ENCODE measurements at regions not wholly inside any gene's neighbourhood (a gene's known extent, or its start where the extent isn't known, plus 50 kb on each side); places are given as distances from the start of the nearest gene placed in this dataset.

GRCh38 chr3:14274612-14274936 lies 96.0 kb downstream of the LSM3 start:
- Histone ChIP-seq H3K4me3 (ENCODE audit: insufficient read length, low read depth) (no peak overlapping the region), H3K36me3 (ENCODE audit: insufficient read depth, insufficient read length, low read length) (no peaks in the 10 kb centered on the region), H3K27me3 (ENCODE audit: insufficient read depth, insufficient read length) (no peaks in the 10 kb centered on the region), H3K9ac (ENCODE audit: insufficient read length, low read depth) (no peak overlapping the region), H3K9me3 (ENCODE audit: insufficient read depth, low read length) (0 out of 2 replicates have a peak, but pooled peaks cover under 1% of the 10 kb centered on the region), H3K4me1 (ENCODE audit: insufficient read depth, insufficient read length) (peaks cover 39% of the 10 kb centered on the region)
- TF ChIP-seq ZNF274 (IDR thresholded peaks at IDR 0.05; ENCODE audit: low read depth, low read length): no peak
- DNase-seq (ENCODE audit: low read depth, low spot score): no peak

DNA sequence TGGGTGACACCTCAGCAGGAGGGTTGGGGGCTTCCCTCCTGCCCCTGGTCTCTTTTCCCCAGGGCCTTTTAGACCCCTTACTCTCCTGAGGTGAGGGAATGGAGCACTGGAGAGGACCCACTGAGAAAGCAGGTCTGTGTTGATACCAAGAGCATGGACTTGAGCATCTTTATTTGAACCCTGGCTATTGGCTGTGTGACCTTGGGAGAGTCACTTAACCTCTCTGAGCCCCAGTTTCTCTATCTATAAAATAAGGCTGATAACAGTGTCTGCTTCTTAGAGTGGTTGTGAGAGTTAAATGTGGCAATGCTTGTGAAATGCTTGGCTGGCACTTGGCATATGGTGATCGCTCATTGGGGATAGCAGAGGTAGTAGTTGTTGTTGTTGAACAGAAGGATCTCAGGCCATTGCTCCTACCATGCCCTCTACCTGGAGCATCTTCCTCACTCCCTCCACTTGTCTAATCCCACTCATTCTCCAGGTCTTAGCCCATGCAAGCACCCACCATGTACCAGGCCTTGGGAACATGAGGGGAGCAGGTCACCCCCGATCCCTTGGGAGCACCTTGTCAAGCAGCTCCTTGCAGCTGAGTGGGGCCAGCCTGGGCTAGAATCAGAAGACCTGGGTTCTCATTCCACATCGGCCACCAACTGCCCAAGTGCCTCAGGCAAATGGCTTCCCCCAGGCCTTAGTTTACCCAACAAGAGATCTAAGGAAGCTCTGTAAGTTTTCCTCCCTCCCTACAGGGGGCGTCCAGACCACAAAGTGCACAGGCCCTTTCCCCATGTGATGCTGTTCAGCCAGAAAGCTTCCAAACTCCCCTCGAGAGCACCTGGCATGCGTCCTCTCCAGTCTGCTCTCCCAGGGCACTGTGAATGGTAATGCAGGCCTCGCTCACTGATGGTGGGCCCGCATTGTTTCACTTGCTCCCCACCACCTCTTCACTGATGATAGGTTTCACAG lies 96.7 kb downstream of the LSM3 start:
- no peak overlapping the region for H3K9ac ChIP-seq (ENCODE audit: insufficient read length, low read depth)
- H3K4me1 ChIP-seq (ENCODE audit: insufficient read depth, insufficient read length): peaks cover 43% of the 10 kb centered on the region
- no peaks in the 10 kb centered on the region for H3K27me3 ChIP-seq (ENCODE audit: insufficient read depth, insufficient read length)
- no peak overlapping the region for H3K4me3 ChIP-seq (ENCODE audit: insufficient read length, low read depth)
- no peaks in the 10 kb centered on the region for H3K36me3 ChIP-seq (ENCODE audit: insufficient read depth, insufficient read length, low read length)
- DNase-seq (ENCODE audit: low read depth, low spot score): no peak
- no peaks in the 10 kb centered on the region for H3K9me3 ChIP-seq (ENCODE audit: insufficient read depth, low read length)
- TF ChIP-seq SUZ12 (IDR thresholded peaks at IDR 0.05; ENCODE audit: extremely low read depth, insufficient read depth, insufficient read length): no peak
- TF ChIP-seq ZNF274 (IDR thresholded peaks at IDR 0.05; ENCODE audit: low read depth, low read length): no peak
- no peak for TF ChIP-seq YY1 (IDR thresholded peaks at IDR 0.05; ENCODE audit: insufficient read depth, insufficient read length)

- peak overlapping the region; percentile 37 for H3K9ac ChIP-seq (ENCODE audit: insufficient read length, low read depth)
- no peaks in the 10 kb centered on the region for H3K36me3 ChIP-seq (ENCODE audit: insufficient read depth, insufficient read length, low read length)
- DNase-seq (ENCODE audit: low read depth, low spot score): no peak
- H3K27me3 ChIP-seq (ENCODE audit: insufficient read depth, insufficient read length): no peaks in the 10 kb centered on the region
- no peaks in the 10 kb centered on the region for H3K9me3 ChIP-seq (ENCODE audit: insufficient read depth, low read length)
- H3K4me1 ChIP-seq (ENCODE audit: insufficient read depth, insufficient read length): peaks cover 47% of the 10 kb centered on the region
- no peak overlapping the region for H3K4me3 ChIP-seq (ENCODE audit: insufficient read length, low read depth)
- TF ChIP-seq ZNF274 (IDR thresholded peaks at IDR 0.05; ENCODE audit: low read depth, low read length) (no peak), SUZ12 (IDR thresholded peaks at IDR 0.05; ENCODE audit: extremely low read depth, insufficient read depth, insufficient read length) (no peak), YY1 (IDR thresholded peaks at IDR 0.05; ENCODE audit: insufficient read depth, insufficient read length) (no peak)
These were observed 97.6 kb downstream of the LSM3 start for GRCh38 chr3:14275962-14276909.

- H3K36me3 ChIP-seq (ENCODE audit: insufficient read depth, insufficient read length, low read length): no peaks in the 10 kb centered on the region
- no peak for TF ChIP-seq YY1 (IDR thresholded peaks at IDR 0.05; ENCODE audit: insufficient read depth, insufficient read length)
- no peak for TF ChIP-seq ZNF274 (IDR thresholded peaks at IDR 0.05; ENCODE audit: low read depth, low read length)
- no peak for TF ChIP-seq SUZ12 (IDR thresholded peaks at IDR 0.05; ENCODE audit: extremely low read depth, insufficient read depth, insufficient read length)
- peak overlapping the region; percentile 11 for H3K9ac ChIP-seq (ENCODE audit: insufficient read length, low read depth)
- H3K27me3 ChIP-seq (ENCODE audit: insufficient read depth, insufficient read length): no peaks in the 10 kb centered on the region
- H3K4me3 ChIP-seq (ENCODE audit: insufficient read length, low read depth): no peak overlapping the region
- H3K4me1 ChIP-seq (ENCODE audit: insufficient read depth, insufficient read length): peaks cover 48% of the 10 kb centered on the region
- no peaks in the 10 kb centered on the region for H3K9me3 ChIP-seq (ENCODE audit: insufficient read depth, low read length)
- DNase-seq (ENCODE audit: low read depth, low spot score): no peak
These were observed 98.9 kb downstream of the LSM3 start for GRCh38 chr3:14277557-14277956.

DNA sequence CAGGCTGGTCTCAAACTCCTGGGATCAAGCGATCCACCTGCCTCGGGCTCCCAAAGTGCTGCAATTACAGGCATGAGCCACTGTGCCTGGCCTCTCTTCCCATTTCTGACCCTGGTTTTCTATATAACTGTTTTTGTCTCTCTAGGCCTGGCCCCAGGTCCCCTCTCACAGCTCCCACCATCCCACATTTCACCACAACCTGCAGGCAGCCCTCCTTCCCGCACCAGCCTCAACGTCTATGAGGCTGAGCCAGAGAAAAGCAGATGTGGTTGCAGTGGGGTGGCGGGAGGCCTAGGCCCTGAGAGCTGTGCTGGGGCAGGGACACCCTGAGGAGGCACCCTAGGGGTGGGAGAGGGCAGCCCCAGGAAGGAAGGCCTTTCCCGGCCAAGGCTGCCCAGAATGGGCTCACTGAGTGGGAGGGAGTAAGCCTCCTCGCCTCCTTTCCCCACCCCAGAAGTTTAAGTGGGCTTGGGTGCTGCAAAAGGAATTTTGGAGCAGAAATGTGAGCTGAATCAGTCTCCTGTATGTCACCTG lies 99.7 kb downstream of the LSM3 start:
- TF ChIP-seq YY1 (IDR thresholded peaks at IDR 0.05; ENCODE audit: insufficient read depth, insufficient read length) (no peak), ZNF274 (IDR thresholded peaks at IDR 0.05; ENCODE audit: low read depth, low read length) (no peak), SUZ12 (IDR thresholded peaks at IDR 0.05; ENCODE audit: extremely low read depth, insufficient read depth, insufficient read length) (no peak)
- H3K9ac ChIP-seq (ENCODE audit: insufficient read length, low read depth): peak overlapping the region; percentile 29
- DNase-seq (ENCODE audit: low read depth, low spot score): no peak
- H3K36me3 ChIP-seq (ENCODE audit: insufficient read depth, insufficient read length, low read length): no peaks in the 10 kb centered on the region
- H3K27me3 ChIP-seq (ENCODE audit: insufficient read depth, insufficient read length): no peaks in the 10 kb centered on the region
- peaks cover 6% of the 10 kb centered on the region; the same call in 1 of the 2 replicates for H3K9me3 ChIP-seq (ENCODE audit: insufficient read depth, low read length)
- H3K4me1 ChIP-seq (ENCODE audit: insufficient read depth, insufficient read length): peaks cover 48% of the 10 kb centered on the region
- H3K4me3 ChIP-seq (ENCODE audit: insufficient read length, low read depth): no peak overlapping the region

GRCh38 chr3:14278799-14279625 lies 100.4 kb downstream of the LSM3 start:
- Histone ChIP-seq H3K4me3 (ENCODE audit: insufficient read length, low read depth) (no peak overlapping the region), H3K36me3 (ENCODE audit: insufficient read depth, insufficient read length, low read length) (no peaks in the 10 kb centered on the region), H3K27me3 (ENCODE audit: insufficient read depth, insufficient read length) (no peaks in the 10 kb centered on the region), H3K9ac (ENCODE audit: insufficient read length, low read depth) (peak overlapping the region; percentile 29), H3K4me1 (ENCODE audit: insufficient read depth, insufficient read length) (peaks cover 42% of the 10 kb centered on the region), H3K9me3 (ENCODE audit: insufficient read depth, low read length) (peaks cover 10% of the 10 kb centered on the region; the same call in 1 of the 2 replicates)
- peak; percentile 46 for DNase-seq (ENCODE audit: low read depth, low spot score)
- TF ChIP-seq ZNF274 (IDR thresholded peaks at IDR 0.05; ENCODE audit: low read depth, low read length) (no peak), SUZ12 (IDR thresholded peaks at IDR 0.05; ENCODE audit: extremely low read depth, insufficient read depth, insufficient read length) (no peak)
